ENCODE measurements at regions not wholly inside any gene's neighbourhood (a gene's known extent, or its start where the extent isn't known, plus 50 kb on each side); places are given as distances from the start of the nearest gene placed in this dataset.

- TF ChIP-seq CTCF (IDR thresholded peaks at IDR 0.05) (no peak), POLR2AphosphoS5 (IDR thresholded peaks at IDR 0.05; ENCODE audit: low read depth, low read length) (no peak)
These were observed 786.5 kb downstream of the TAF11L14 start for GRCh38 chr5:18420711-18421110.
